Loucy (cell line): ENCODE measurements at regions not wholly inside any gene's neighbourhood (a gene's known extent, or its start where the extent isn't known, plus 50 kb on each side); places are given as distances from the start of the nearest gene placed in this dataset.

Experiments
- EZH2phosphoT487 ChIP-seq: fragments of 200-600 bp; IDR thresholded peaks from 2 replicates; pipeline ENCODE4 v1.6.1; 2018; ENCODE audit warnings: antibody characterized with exemption, mild to moderate bottlenecking, moderate library complexity, borderline replicate concordance
- TF ChIP-seq, protein P1 (sequence below): fragments of 200-600 bp; sonication (generic); conservative IDR thresholded peaks from 2 replicates; pipeline ENCODE4 v1.5.1; 2014; ENCODE audit warnings: mild to moderate bottlenecking, antibody characterized with exemption, low read length

GRCh38 chr2:126971162-126971480 lies 72.4 kb downstream of the TEX51 start:
- TF ChIP-seq, protein P1, sequence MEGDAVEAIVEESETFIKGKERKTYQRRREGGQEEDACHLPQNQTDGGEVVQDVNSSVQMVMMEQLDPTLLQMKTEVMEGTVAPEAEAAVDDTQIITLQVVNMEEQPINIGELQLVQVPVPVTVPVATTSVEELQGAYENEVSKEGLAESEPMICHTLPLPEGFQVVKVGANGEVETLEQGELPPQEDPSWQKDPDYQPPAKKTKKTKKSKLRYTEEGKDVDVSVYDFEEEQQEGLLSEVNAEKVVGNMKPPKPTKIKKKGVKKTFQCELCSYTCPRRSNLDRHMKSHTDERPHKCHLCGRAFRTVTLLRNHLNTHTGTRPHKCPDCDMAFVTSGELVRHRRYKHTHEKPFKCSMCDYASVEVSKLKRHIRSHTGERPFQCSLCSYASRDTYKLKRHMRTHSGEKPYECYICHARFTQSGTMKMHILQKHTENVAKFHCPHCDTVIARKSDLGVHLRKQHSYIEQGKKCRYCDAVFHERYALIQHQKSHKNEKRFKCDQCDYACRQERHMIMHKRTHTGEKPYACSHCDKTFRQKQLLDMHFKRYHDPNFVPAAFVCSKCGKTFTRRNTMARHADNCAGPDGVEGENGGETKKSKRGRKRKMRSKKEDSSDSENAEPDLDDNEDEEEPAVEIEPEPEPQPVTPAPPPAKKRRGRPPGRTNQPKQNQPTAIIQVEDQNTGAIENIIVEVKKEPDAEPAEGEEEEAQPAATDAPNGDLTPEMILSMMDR, result no peak
- TF ChIP-seq EZH2phosphoT487, result no peak
